GM12878 (cell line): ENCODE measurements at regions not wholly inside any gene's neighbourhood (a gene's known extent, or its start where the extent isn't known, plus 50 kb on each side); places are given as distances from the start of the nearest gene placed in this dataset.

ENCODE experiments used
- ATAC-seq: fragments of 200-7000 bp; cut with Tn5 transposase; 3 replicates; pipeline ENCODE4 v1.9.1; 2020; ENCODE audit warnings: mild to moderate bottlenecking, moderate library complexity
- BruUV-seq: library from RNA; stranded (reverse); fragments of 400-500 nt; replicated peaks from 2 replicates; lab custom pipeline; 2021; lab: Mats Ljungman, UMichigan
- CTCF ChIA-PET: fragments of 300-600 bp; sonication (Branson Sonifier 250); formaldehyde crosslinking; extraction: SDS; loops from one replicate; lab custom pipeline; 2021; ENCODE audit warnings: inconsistent platforms; lab: Yijun Ruan, JAX
- POLR2A ChIA-PET: fragments of 350-600 bp; formaldehyde crosslinking; extraction: SDS; loops from one replicate; lab custom pipeline; 2021; ENCODE audit warnings: inconsistent platforms; lab: Charles Lee
- RAD21 ChIA-PET: fragments of 300-600 bp; sonication (Branson Sonifier 250); formaldehyde crosslinking; loops from one replicate; lab custom pipeline; 2023; ENCODE audit warnings: antibody characterized with exemption; ENCODE audit not compliant: unreplicated experiment; lab: Charles Lee
- SMC1A ChIA-PET: fragments of 300-600 bp; sonication (Branson Sonifier 250); formaldehyde crosslinking; loops from one replicate; lab custom pipeline; 2023; ENCODE audit not compliant: unreplicated experiment, uncharacterized antibody; lab: Charles Lee
- DNase-seq: peaks from one replicate; pipeline ENCODE4 v3.0.0-alpha.2; 2011; ENCODE audit warnings: low read depth, low spot score
- FAIRE-seq: peaks from 3 replicates; lab custom pipeline; 2011; peaks lifted over from hg19 to GRCh38; lab: Jason Lieb, UNC
- H2AFZ ChIP-seq: 2 replicates; pipeline ENCODE4 v1.6.0; 2011; ENCODE audit warnings: low read depth, low read length, control low read depth; ENCODE audit not compliant: control insufficient read depth
- H3K27ac ChIP-seq: 2 replicates; pipeline ENCODE4 v1.5.1; 2011; ENCODE audit warnings: control low read depth; ENCODE audit not compliant: control insufficient read depth, insufficient read depth
- H3K27me3 ChIP-seq, 2 experiments: replicated peaks in 1 of 2; 2 replicates each; pipeline versions ENCODE4 v1.6.0 to v1.6.1; 2011; ENCODE audit warnings: low read length in 1 of 2; ENCODE audit not compliant: control insufficient read depth in 2 of 2, insufficient read depth in 2 of 2
- H3K36me3 ChIP-seq, 2 experiments: 2 replicates each; pipeline ENCODE4 v1.5.1; 2011; ENCODE audit warnings: low read length in 1 of 2; ENCODE audit not compliant: control insufficient read depth in 2 of 2, insufficient read depth in 2 of 2
- H3K4me1 ChIP-seq: 2 replicates; pipeline ENCODE4 v1.6.1; 2011; ENCODE audit warnings: mild to moderate bottlenecking, low read length, moderate library complexity, mixed read lengths; ENCODE audit not compliant: control insufficient read depth, insufficient read depth
- H3K4me2 ChIP-seq: 2 replicates; pipeline ENCODE4 v1.6.0; 2011; ENCODE audit warnings: control low read depth; ENCODE audit not compliant: control insufficient read depth, insufficient read depth
- H3K4me3 ChIP-seq: fragments of 200-600 bp; sonication (generic); 2 replicates; pipeline ENCODE4 v1.5.1; 2016
- H3K79me2 ChIP-seq: 2 replicates; pipeline ENCODE4 v1.6.0; 2011; ENCODE audit warnings: low read length; ENCODE audit not compliant: control insufficient read depth, insufficient read depth
- H3K9ac ChIP-seq: 2 replicates; pipeline ENCODE4 v1.8.0; 2011; ENCODE audit warnings: low read length, control low read depth, mixed read lengths; ENCODE audit not compliant: control insufficient read depth, insufficient read depth
- H3K9me3 ChIP-seq: replicated peaks from 3 replicates; pipeline ENCODE4 v1.5.1; 2011; ENCODE audit warnings: mild to moderate bottlenecking, low read length; ENCODE audit not compliant: control insufficient read depth, insufficient read depth
- H4K20me1 ChIP-seq: 2 replicates; pipeline ENCODE4 v1.6.0; 2011; ENCODE audit not compliant: control insufficient read depth, insufficient read depth
- CHD4 ChIP-seq: fragments of 200-600 bp; sonication (generic); IDR thresholded peaks from 2 replicates; pipeline ENCODE4 v1.6.1; 2016; ENCODE audit warnings: mild to moderate bottlenecking
- ETV6 ChIP-seq, 2 experiments: fragments of 450-650 bp in 1 of 2; IDR thresholded peaks in 1 of 2; conservative IDR thresholded peaks in 1 of 2; 2 replicates each; pipeline ENCODE4 v1.6.1; 2014; ENCODE audit warnings: antibody characterized with exemption in 1 of 2, borderline replicate concordance in 1 of 2, low read depth in 1 of 2, mild to moderate bottlenecking in 1 of 2, moderate library complexity in 1 of 2
- HDAC2 ChIP-seq: fragments of 200-600 bp; sonication (generic); IDR thresholded peaks from 2 replicates; pipeline ENCODE4 v1.6.1; 2017
- IRF4 ChIP-seq: IDR thresholded peaks from 2 replicates; pipeline ENCODE4 v1.6.1; 2011; ENCODE audit warnings: low read depth, low read length
- MXI1 ChIP-seq: fragments of 150-350 bp; IDR thresholded peaks from 2 replicates; pipeline ENCODE4 v1.6.1; 2011; ENCODE audit warnings: low read depth, mild to moderate bottlenecking, inconsistent platforms, low read length, improper control_type of control experiment
- NR2C1 ChIP-seq: fragments of 450-650 bp; IDR thresholded peaks from 2 replicates; pipeline ENCODE4 v1.6.1; 2017; ENCODE audit warnings: antibody characterized with exemption, mild to moderate bottlenecking, moderate library complexity
- NR2F1 ChIP-seq: fragments of 450-650 bp; conservative IDR thresholded peaks from 2 replicates; pipeline ENCODE4 v1.6.1; 2017; ENCODE audit warnings: mild to moderate bottlenecking
- PML ChIP-seq: IDR thresholded peaks from 2 replicates; pipeline ENCODE4 v1.6.1; 2012; ENCODE audit warnings: low read length, inconsistent platforms
- RAD21 ChIP-seq: IDR thresholded peaks from 2 replicates; pipeline ENCODE4 v1.6.1; 2011; ENCODE audit warnings: mild to moderate bottlenecking, low read depth, low read length, moderate library complexity; ENCODE audit not compliant: insufficient read depth
- SMAD5 ChIP-seq: IDR thresholded peaks from 2 replicates; pipeline ENCODE4 v1.6.1; 2016; ENCODE audit warnings: antibody characterized with exemption, low read depth
- SPI1 ChIP-seq: IDR thresholded peaks from 2 replicates; pipeline ENCODE4 v1.6.1; 2011; ENCODE audit warnings: low read depth, mild to moderate bottlenecking, low read length, moderate library complexity, borderline replicate concordance; ENCODE audit not compliant: insufficient read depth
- SUPT20H ChIP-seq: IDR thresholded peaks from 2 replicates; pipeline ENCODE4 v1.6.1; 2011; ENCODE audit warnings: low read depth, mild to moderate bottlenecking, low read length, moderate library complexity, borderline replicate concordance; ENCODE audit not compliant: control insufficient read depth
- ZNF207 ChIP-seq: fragments of 450-650 bp; IDR thresholded peaks from 2 replicates; pipeline ENCODE4 v1.6.1; 2014; ENCODE audit warnings: antibody characterized with exemption, mild to moderate bottlenecking, borderline replicate concordance
- ZNF384 ChIP-seq: IDR thresholded peaks from 2 replicates; pipeline ENCODE4 v1.6.1; 2012; ENCODE audit warnings: low read depth, mild to moderate bottlenecking, low read length, improper control_type of control experiment, borderline replicate concordance
- WGBS: methylation state at CpG from one replicate; pipeline ENCODE4 v1.1.6; 2016; ENCODE audit warnings: low lambda C conversion rate; ENCODE audit not compliant: insufficient replicate concordance, insufficient coverage; ENCODE audit errors: missing lambda C conversion rate; 5-methylcytosine and 5-hydroxymethylcytosine counted together
- in situ Hi-C: fragments of 300-500 bp; cut with MboI; formaldehyde crosslinking; loops from 9 replicates; pipeline ENCODE4 v1.14.3; 2018; ENCODE audit warnings: mixed read lengths
- intact Hi-C: fragments of 100-400 bp; cut with micrococcal nuclease; formaldehyde crosslinking; loops from one replicate; pipeline ENCODE4 v1.14.2; 2022; ENCODE audit not compliant: unreplicated experiment
- TF ChIP-seq, protein P1 (sequence below): fragments of 150-350 bp; IDR thresholded peaks from 2 replicates; pipeline ENCODE4 v1.6.1; 2016; ENCODE audit warnings: low read depth, low read length
- TF ChIP-seq, protein P2 (sequence below): fragments of 450-650 bp; IDR thresholded peaks from 2 replicates; pipeline ENCODE4 v1.6.1; 2017; ENCODE audit warnings: mild to moderate bottlenecking, low read depth, inconsistent platforms; ENCODE audit not compliant: poor library complexity, severe bottlenecking

DNA sequence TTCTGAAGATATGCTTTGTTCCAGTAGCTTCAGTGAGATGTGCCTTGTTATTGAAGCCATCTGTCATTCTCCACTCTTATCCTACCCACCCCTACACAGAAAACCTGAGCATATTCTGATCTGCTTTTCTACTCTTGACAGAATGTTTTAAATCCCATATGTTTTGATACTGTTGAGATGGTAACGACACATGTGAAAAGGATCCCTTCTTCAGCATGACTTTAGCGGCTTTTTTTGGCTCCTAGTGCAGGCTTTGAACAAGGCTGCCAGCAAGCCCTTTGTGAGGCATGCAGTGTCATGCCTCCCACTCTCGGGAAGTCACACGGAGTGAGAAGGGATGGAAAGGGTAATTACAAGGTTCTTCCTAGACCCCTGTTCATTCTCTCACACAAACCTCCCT lies 228.8 kb upstream of the RGS6 start:
- RAD21 ChIA-PET, result no interaction called here
- intact Hi-C loops, result no loop called here

DNA sequence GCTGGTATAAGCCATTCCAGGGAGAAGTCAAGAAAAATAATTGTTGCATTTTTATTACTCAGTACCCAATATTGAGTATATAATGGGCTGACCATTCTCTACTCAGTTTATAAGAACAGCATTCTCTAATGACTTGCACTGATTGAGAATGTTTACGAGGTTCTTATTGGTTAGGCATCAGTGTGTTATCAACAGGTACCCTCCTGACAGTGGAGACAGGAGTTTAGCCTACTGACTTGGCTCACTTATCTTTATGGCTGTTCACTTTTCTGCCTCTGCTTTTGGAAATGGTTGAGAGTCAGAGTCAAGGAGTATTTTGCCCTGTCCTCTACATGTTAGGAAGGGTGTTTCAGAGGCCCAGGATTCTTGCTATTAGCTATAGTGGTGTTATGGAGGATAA lies 228.0 kb upstream of the RGS6 start:
- no peak for DNase-seq
- Histone ChIP-seq H3K4me2 (no peak overlapping the region), H3K27ac (no peak overlapping the region), H3K36me3 (peaks cover 3 to 21% of the 10 kb centered on the region in 2 experiments), H3K4me1 (no peaks in the 10 kb centered on the region), H3K4me3 (no peak overlapping the region), H3K79me2 (no peaks in the 10 kb centered on the region), H2AFZ (no peak overlapping the region), H4K20me1 (no peaks in the 10 kb centered on the region), H3K27me3 (no peaks in the 10 kb centered on the region), H3K9me3 (no peaks in the 10 kb centered on the region), H3K9ac (no peak overlapping the region)
- in situ Hi-C loops (no loop called here), intact Hi-C loops (no loop called here)
- POLR2A ChIA-PET, result no interaction called here
- SMC1A ChIA-PET, result interaction anchor here (0.6 to 1.4 kb wide), 5 partner anchors 9 to 567 kb away, joined by 3 read pairs; no protein-coding TSS in a partner anchor
- no peak for ATAC-seq
- no TSS peak for BruUV-seq
- no peak for FAIRE-seq
- CTCF ChIA-PET, result interaction anchor here (1.1 kb wide), 1 partner anchor 11 kb away, joined by 3 read pairs; no protein-coding TSS in a partner anchor
- RAD21 ChIA-PET, result no interaction called here
- 94% methylated on average over 1 of the region's 1 CpG for WGBS
- TF ChIP-seq ZNF207 (no peak), PML (no peak), ZNF384 (no peak), SPI1 (no peak), NR2F1 (no peak), SUPT20H (no peak), ETV6 (conservative IDR thresholded peaks at IDR 0.05 in 1 of 2, IDR thresholded peaks at IDR 0.05 in 1 of 2; ENCODE audit: borderline replicate concordance in 1 of 2, low read depth in 1 of 2) (no peak), CHD4 (no peak)
- TF ChIP-seq, protein P1, sequence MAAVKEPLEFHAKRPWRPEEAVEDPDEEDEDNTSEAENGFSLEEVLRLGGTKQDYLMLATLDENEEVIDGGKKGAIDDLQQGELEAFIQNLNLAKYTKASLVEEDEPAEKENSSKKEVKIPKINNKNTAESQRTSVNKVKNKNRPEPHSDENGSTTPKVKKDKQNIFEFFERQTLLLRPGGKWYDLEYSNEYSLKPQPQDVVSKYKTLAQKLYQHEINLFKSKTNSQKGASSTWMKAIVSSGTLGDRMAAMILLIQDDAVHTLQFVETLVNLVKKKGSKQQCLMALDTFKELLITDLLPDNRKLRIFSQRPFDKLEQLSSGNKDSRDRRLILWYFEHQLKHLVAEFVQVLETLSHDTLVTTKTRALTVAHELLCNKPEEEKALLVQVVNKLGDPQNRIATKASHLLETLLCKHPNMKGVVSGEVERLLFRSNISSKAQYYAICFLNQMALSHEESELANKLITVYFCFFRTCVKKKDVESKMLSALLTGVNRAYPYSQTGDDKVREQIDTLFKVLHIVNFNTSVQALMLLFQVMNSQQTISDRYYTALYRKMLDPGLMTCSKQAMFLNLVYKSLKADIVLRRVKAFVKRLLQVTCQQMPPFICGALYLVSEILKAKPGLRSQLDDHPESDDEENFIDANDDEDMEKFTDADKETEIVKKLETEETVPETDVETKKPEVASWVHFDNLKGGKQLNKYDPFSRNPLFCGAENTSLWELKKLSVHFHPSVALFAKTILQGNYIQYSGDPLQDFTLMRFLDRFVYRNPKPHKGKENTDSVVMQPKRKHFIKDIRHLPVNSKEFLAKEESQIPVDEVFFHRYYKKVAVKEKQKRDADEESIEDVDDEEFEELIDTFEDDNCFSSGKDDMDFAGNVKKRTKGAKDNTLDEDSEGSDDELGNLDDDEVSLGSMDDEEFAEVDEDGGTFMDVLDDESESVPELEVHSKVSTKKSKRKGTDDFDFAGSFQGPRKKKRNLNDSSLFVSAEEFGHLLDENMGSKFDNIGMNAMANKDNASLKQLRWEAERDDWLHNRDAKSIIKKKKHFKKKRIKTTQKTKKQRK, result no peak
- TF ChIP-seq, protein P2, sequence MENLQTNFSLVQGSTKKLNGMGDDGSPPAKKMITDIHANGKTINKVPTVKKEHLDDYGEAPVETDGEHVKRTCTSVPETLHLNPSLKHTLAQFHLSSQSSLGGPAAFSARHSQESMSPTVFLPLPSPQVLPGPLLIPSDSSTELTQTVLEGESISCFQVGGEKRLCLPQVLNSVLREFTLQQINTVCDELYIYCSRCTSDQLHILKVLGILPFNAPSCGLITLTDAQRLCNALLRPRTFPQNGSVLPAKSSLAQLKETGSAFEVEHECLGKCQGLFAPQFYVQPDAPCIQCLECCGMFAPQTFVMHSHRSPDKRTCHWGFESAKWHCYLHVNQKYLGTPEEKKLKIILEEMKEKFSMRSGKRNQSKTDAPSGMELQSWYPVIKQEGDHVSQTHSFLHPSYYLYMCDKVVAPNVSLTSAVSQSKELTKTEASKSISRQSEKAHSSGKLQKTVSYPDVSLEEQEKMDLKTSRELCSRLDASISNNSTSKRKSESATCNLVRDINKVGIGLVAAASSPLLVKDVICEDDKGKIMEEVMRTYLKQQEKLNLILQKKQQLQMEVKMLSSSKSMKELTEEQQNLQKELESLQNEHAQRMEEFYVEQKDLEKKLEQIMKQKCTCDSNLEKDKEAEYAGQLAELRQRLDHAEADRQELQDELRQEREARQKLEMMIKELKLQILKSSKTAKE, result no peak

More for the DNA sequence above, 228.8 kb upstream of the RGS6 start:
- DNase-seq (no peak), ATAC-seq (no peak), FAIRE-seq (no peak)
- Histone ChIP-seq H4K20me1 (no peaks in the 10 kb centered on the region), H3K36me3 (peaks cover 2 to 26% of the 10 kb centered on the region in 2 experiments), H3K4me3 (no peak overlapping the region), H3K27me3 (no peaks in the 10 kb centered on the region), H3K9ac (no peak overlapping the region), H3K4me2 (no peak overlapping the region), H3K27ac (no peak overlapping the region), H3K9me3 (no peaks in the 10 kb centered on the region), H2AFZ (no peak overlapping the region), H3K4me1 (no peaks in the 10 kb centered on the region), H3K79me2 (no peaks in the 10 kb centered on the region)
- BruUV-seq, result TSS peak; percentile 5
- 98% methylated on average over 4 of the region's 4 CpGs for WGBS
- in situ Hi-C loops, result no loop called here
- CTCF ChIA-PET, result interaction anchor here (1.1 kb wide), 2 partner anchors 8 to 12 kb away, joined by 3 read pairs; no protein-coding TSS in a partner anchor
- SMC1A ChIA-PET, result interaction anchor here (1.4 kb wide), 2 partner anchors 13 to 385 kb away, joined by 3 read pairs; no protein-coding TSS in a partner anchor
- POLR2A ChIA-PET, result no interaction called here
- TF ChIP-seq HDAC2 (no peak), IRF4 (no peak), MXI1 (no peak), NR2C1 (no peak), SMAD5 (no peak), RAD21 (no peak)
